ENCODE measurements at regions not wholly inside any gene's neighbourhood (a gene's known extent, or its start where the extent isn't known, plus 50 kb on each side); places are given as distances from the start of the nearest gene placed in this dataset.

- TF ChIP-seq CTCF (IDR thresholded peaks at IDR 0.05; ENCODE audit: poor library complexity) (no peak), EZH2 (IDR thresholded peaks at IDR 0.05; ENCODE audit: borderline replicate concordance) (no peak)
Observed at GRCh38 chr2:120611961-120612360, 123.7 kb upstream of the GLI2 start.

Measured in hepatocyte (in vitro differentiated cells).